HG03064 (cell line): ENCODE measurements at regions not wholly inside any gene's neighbourhood (a gene's known extent, or its start where the extent isn't known, plus 50 kb on each side); places are given as distances from the start of the nearest gene placed in this dataset.

Experiments used
- ATAC-seq: cut with Tn5 transposase; IDR thresholded peaks from one replicate; pipeline ENCODE4 v1.9.1; 2021; ENCODE audit warnings: low read depth; ENCODE audit not compliant: unreplicated experiment

DNA sequence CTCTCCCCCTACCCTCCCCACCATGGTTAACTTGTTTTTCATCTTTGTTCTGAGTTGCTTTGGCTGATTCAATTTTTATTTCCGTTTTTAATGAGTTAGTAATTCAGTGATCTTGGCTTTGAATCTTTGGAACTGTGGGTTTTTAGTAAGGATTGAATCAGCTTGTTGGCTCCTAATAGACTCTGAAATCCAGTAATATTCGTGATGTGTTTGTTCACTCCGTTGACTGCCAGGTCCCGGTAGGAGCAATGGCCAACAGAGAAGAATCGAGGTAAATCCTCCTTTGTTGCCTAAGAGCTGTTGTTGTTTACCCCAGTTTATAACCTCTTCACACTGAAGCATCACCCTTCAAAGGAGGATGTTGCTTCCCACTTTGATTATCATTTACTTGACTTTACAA, 92.7 kb downstream of the PCSK1 start:
- no peak for ATAC-seq

DNA sequence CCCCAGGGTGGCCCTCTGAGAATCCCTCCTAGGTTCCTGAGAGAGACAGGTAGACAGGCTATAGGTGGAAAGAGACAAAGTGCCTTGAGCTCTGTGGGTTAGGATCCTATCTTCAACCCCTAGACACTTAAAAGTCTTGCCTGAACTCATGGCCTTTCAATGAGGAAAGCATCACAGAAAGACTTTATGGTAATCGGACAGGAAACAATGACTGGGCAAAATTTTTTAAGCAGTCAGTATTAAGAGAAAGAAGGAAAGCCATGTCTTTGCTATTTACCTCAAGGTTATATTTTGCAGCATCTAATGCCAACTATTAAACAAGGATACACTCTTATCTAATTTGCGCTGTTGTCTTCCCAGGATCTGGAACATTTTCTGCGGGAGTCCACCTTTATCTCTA, 93.2 kb downstream of the PCSK1 start:
- ATAC-seq = no peak

DNA sequence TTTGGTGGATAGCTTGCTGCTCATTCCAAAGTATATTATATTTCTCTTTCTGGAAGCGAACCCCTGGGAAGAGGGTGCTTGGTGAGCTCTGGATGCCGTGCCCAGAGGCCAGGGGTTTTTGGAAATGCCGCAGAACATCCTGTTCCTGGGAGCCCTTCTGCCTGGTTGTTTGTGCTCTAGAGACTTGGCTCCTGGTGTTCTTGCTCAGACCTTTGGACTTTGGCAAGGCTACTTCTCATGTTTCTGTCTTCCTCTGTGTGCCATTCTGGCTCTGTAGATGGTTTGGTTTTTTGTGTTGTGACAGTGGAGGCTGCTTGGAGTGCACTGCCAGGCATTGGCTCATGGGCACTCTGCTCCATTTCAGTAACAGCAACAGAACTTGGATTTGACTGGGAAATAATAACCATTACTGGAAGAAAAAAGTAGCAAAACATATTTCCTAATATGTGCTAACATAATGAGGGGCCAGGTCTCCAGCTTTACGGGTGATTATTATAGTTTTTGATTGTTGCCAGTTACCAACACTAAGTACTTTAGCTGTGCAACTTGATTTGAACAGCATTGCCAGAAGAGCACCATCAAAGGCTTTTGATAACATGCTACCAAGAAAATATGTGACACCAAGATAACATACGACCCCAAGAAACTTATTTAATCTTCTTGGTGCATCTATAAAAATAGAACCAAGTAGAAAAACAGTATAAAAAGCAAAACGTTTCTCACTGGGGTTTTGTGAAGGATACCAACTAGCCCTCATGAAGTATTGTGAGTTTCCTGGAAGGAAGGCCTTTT, 94.2 kb downstream of the PCSK1 start:
- no peak for ATAC-seq

DNA sequence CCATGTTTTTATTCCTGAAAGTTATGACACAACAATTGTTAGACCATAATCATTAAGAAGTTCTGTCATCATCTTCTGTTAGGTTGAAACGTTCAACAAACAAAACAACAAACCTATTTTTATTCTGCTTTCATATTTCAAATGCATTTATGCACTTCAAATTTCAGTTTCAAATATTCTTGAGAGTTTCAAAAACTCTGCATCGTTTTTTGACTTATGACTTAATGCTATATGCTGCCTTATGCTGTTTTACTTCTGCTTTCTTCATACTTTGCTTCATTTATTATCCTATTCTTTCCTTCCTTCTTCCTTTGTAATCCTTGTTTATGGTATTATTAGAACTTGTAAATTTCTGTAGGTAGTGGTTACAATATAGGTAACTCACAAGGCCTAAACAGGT, 95.0 kb downstream of the PCSK1 start:
- peak; percentile 60 for ATAC-seq

DNA sequence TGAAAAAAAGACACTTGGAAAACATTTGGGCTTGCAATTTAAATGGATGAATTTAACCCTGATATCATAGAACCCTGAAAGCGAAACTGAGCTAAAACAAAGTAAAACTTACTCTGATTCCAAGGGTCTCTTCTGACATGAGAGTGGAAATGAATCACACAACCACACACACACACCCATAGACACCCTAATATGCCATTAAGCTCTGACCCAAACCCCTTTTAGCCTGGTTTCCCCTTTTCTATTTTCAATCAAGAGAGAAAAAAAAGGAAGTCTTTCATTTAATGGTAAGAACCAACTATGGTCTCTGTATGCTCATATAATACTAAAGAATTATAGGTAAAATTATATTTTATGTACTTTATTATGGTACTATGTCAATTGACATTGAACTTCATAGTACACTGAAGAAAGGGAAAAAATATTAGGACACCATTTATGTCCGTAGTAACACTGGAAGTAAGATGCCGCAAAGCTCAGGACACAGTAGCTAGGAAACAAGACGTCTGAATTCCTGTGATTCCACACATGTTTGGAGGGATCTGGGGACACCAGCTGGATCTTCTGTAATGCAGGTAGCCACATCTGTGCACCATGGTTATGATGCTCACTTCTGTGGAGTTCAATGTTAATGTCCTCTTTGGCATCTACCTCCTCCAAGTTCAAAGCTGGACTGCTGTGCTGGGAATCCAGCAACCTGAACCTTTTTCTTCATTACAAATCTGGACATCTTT, 95.8 kb downstream of the PCSK1 start:
- ATAC-seq = no peak

DNA sequence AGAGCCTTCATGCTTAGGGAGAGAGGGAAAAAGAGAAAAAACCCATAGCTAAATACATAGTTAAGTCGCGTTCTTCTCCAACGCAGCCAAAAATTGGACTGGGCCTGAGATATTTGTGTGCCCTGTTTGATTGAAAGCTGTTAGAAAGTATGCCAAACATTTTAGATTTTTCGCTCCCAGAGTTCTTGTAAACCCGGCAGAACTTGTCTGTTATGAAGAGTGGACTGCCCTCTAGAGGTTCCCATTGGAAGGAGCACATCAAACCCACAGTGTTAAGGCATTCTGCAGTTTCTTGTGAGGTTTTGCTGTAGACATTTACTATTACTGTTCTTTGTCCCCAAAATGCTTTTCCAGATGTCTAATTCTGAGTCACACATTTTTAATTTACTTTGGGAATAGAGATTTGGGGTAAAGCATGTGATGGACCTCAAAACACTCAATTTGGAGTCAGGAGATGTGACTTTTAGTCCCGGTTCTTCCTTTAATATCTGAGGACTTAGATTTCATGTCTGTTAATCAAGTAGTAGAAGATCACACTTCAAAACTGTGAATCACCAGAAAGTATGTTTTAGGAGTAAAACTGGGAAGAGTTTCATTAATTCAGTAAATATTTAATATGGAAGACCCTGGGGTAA, 96.6 kb downstream of the PCSK1 start:
- ATAC-seq = peak; percentile 75

DNA sequence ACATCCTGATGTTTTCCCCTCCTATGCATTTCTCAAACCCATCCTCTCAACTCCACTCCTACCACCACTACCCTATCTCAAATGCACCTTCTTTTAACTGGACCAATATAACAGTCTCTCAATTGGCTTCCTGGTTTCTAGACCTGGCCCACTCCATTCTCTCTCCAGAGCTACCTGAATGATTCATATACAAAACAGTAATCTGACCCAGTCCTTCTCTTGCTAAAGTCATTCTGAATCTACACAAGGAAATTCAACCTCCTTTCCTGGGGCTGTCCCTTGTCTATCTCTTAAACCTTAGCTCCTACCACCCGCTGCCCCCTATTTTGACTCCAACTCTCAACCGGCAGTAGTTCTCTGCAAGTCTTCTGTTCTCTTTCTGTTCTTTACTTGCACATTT, 97.2 kb downstream of the PCSK1 start:
- no peak for ATAC-seq

DNA sequence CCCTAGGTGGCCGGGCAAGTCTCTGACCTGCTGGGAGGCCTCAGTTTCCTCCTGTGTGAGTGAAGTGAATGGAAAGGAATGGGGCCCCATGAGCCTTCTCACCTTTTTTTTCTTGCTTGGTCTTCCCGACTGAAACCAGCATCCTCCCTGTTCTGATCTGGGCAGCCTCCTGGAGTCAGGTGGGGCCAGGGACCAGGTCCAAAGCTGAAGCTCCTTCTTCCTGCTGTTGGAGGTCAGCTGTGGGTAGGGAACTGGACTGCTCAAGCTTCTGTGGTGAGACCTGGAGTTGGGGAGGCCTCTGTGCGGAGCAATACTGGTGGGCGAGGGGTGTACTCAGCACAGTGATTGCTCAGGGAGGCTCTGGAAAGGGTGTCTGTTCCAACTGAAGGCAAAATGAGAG, 99.7 kb downstream of the PCSK1 start:
- no peak for ATAC-seq

DNA sequence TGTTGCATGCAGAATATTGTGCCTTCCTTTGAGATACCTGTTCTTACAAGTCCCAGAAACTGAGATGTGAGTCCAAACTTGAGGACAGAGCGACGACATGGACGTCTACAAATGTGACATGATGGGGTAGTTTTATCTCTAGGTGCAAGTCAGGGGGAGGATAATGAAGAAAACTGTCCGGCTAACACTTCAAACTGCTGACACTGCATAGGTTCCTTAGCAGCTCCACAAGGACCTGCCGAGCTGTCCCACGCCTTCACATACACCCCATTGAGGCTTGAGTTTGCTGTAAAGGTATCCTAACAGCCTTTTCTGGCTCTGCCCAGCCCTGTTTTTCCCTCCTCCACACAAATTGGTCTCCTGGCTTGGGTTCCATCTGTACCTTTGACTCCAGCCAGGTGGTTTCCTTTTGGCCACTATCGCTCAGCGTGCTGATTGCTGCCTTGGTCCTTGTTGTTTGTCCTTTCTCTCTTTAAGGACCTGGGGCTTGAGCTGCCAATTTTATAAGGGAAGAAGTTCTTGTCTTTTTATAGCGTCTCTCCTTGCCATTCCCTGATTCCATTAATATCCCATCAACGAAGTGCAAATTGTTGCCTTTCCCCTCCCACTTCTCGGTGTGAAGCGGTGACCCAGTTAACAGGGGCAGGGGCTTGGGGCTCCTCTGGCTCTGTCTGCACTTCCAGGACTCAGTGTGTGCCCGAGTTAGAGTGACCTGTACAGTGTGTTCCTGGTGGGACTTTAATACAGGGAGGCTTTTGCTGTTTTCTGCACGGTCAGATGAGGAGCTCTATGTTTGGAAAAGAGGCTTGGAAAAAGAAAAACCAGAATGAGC, 100.3 kb downstream of the PCSK1 start:
- ATAC-seq = no peak

DNA sequence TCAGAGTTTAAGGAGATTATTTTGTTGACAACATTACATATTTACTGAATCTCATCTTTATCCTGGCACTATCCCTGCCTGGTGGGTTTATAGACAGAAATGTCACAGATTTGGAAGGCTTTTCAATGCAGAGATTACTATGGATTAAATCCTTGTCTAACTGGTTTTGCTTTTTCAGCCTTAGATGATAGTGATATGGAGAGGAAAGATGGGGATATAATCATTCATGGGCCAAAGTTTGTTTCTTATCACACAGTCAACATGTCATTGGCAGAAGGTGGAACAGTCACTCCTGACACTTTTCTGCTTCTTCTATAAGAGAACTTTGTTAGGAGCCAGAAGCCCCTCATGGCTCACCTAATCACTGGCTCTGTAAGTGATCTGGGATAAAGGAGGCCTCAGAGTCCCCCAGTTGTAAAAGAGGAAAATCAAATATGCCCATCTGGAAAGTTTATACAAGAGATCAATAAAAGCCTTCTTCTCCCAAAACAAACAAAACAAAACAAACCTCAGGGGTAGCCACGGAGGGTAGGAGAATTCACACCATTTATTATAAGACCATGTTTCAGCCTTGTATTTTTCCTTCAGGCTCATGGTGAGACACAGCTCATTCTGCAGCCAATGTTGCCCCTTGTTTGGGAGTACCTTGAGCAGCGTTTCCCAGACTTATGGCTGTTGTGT, 101.2 kb downstream of the PCSK1 start:
- no peak for ATAC-seq

DNA sequence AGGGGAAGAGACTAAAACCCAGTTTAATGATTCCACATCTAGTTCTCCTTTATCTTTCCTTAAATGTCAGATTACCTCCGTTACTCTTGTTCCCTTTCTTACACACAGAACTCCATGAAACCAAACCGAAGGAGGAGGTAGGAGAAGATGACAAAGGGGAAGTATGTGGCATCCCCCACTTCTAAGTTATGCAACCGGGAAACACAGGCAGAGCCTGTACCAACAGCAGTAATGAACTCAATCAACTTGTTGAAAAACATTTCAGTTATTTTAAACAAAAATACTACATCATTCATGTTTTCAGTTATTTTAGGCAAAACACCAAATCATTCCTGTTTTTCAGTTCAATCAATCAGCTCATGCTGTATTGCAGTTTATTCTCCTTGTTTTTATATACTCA, 101.8 kb downstream of the PCSK1 start:
- no peak for ATAC-seq

DNA sequence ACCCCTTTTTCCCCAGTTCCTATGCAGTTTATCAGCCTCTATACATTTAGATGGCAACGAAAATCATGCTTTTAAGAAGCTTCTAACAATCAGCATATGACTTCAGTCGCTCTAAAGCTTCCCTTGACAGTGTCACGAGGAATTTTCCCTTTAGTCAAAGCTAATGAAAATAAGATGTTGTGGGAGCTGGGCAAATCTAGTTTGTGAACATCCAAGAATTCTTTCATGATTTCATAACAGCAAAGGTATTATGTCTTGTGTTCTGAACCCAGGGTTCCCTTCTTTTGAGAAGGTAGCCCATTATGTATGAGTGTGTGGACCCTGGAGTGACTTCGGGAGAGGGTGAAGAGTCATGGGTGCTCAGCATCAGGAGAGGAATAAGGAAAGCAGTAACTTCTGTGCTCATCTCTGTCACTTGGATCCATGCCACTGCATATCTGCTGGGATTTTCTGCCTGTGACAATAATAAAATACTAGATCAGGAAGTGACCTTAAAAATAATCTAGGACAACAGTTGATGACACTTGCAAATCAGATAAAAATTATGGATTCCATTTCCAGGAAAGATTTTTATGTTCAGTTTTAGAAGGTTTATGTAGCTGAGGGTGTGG, 102.4 kb downstream of the PCSK1 start:
- ATAC-seq = no peak

DNA sequence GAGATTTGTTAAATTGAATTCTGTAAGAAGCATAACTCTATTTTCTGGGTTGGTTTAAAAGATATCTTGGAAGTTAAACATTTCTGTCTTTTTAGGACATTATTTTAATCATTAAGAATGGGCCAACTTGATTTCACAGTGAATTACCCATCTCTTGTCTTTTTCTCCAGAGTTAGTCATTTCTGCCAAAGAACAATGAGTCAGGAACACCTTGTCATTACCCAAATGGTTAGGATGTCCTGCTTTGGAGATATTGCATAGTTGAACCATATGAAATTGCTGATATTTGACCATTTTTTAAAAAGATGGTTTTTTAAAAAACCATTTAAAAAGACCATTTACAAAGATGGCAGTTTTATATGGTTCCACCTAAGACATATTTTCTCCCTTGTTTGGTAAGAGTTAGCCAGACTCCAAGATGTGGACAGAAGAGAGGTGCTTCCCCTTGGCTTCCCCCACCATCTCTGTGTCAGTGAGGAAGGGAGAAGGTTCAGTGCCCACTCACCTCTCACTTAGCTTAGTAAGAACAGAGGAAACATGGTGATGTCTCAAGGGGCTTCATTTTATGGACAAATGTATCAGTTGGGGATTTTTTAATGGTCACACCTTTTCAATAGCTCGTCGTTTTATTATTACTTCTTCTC, 103.0 kb downstream of the PCSK1 start:
- ATAC-seq = no peak

DNA sequence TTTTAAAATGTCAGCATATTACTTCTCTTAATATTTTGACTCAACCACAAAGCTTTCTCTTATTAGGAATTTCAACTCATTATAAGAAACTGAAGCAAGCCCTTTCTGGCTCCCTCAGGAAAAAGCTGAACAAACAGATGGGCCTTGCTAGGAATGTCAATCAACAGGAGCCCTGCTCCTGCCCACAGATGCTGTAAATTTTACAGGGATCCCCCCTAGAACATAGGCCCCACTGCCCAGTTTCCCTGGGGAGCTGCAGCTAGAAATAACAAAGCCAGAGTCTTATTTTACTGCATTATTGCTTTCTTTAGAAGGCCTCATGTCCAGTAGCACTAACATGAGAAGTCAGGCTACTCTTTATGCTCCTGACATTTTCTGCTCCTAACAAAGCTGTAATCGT, 103.8 kb downstream of the PCSK1 start:
- no peak for ATAC-seq

DNA sequence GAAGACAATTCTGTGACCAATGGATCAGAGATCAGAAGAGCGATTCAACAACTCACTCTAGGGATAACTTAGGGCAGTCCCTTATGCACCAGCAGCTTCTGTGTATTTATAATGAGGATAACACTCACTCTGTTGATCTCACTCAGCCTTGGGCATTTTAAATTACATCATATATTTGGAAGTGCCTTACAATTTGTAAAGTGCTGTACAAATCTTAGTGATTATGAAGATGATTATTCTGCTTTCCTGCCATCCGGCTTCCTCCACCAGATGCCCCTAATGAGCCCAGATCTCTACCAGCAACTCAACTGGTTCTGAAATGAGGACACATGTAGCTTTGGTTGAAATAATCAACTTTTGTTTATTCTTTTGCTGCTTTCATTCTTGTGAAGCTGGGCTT, 105.3 kb downstream of the PCSK1 start:
- no peak for ATAC-seq

DNA sequence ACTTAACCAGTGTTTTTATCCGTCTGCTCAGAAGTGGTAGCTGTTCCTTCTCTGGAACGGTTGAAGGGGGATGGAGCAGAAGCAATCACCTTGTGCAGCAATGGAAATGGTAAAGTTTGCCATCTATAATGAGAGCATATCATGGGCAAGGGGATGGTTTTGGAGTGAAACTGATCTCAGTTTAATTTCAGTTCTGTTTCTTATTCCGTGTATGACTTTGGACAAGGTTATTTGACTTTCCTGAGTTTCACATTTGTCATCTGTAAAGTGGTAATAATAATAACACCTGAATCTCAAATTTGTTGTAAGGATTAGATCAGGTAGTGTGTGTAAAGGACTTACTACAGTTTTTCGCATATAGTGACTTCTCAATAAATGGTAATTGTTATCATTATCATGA, 106.1 kb downstream of the PCSK1 start:
- no peak for ATAC-seq

DNA sequence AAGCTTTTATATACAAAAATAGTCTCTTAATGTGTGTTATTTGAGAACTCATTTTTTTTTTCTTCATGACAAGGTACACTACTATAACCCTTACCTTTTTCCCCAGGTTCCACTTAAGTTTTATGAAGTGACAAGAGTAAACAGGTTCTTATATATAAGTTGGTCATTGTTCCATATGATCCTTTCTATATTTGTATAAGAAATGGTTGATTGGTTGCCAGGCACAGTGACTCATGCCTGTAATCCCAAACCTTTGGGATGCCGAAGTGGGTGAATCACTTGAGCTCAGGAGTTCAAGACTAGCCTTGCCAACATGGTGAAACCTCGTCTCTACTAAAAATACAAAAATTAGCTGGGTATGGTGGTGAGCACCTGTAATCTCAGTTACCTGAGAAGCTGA, 108.3 kb downstream of the PCSK1 start:
- ATAC-seq = no peak

DNA sequence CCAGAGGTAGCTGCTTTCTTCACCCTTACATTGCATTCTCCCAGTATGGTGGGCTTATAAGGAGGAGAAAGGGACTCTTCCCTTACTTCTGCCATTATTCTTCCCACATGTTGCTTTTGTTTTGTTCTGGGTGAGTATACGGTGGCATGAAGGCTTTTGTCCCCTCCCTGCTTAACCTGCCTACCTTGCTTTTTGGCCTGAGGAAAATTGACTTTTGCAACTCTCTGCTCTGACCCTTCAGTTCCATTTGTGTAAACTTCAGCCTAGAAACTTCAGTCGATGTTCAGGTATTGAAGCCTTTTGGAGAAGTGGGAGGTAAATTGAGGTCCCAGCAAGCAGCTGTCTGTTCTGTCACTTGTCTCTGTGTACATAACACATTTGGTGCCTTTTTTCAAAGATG, 110.2 kb downstream of the PCSK1 start:
- ATAC-seq = no peak

DNA sequence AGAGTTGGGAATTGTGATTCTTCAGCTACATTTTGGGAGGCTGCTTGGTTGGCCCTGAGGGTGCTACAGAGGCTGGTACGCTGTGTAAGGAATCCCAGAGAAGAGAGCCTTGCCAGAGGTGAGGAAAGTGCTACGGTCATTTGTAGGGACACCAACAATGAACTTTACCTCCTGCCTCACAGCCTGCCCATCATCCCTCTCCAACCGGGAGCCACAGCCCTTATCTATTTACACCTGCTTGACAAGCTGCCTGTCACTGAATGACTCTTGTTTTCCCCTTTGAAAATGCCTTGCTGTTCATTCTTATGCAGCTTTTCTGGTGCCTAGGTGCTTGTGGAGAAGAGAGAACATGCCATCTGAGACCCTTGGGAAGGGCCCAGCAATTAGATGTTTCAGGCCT, 110.8 kb downstream of the PCSK1 start:
- ATAC-seq = no peak
